Sigmoid colon (tissue), 6 donors: ENCODE measurements at regions not wholly inside any gene's neighbourhood (a gene's known extent, or its start where the extent isn't known, plus 50 kb on each side); places are given as distances from the start of the nearest gene placed in this dataset.
"Not testable (repeated sequence)": the region's sequence is repeated elsewhere in the genome, so short reads cannot be mapped to it uniquely, and the experiment has no call there.

Experiments used
- DNase-seq: peaks from one replicate; pipeline ENCODE4 v3.0.0-alpha.2; 2019
- H3K27ac ChIP-seq, 4 donors: fragments of 200-600 bp; sonication (generic); one replicate each; pipeline ENCODE4 v1.5.1; 2016 to 2019; ENCODE audit warnings: mild to moderate bottlenecking in 1 of 4
- H3K27me3 ChIP-seq, 3 donors: fragments of 200-600 bp; sonication (generic); one replicate each; pipeline ENCODE4 v1.5.1; 2019; ENCODE audit warnings: mild to moderate bottlenecking in 1 of 3
- H3K36me3 ChIP-seq, 4 donors: fragments of 200-600 bp; sonication (generic); one replicate each; pipeline ENCODE4 v1.5.1; 2016 to 2019
- H3K4me1 ChIP-seq, 4 donors: fragments of 200-600 bp; sonication (generic); one replicate each; pipeline ENCODE4 v1.5.1; 2017 to 2019
- H3K4me3 ChIP-seq, 4 donors: fragments of 200-600 bp; sonication (generic); one replicate each; pipeline ENCODE4 v1.5.1; 2017 to 2019; ENCODE audit warnings: mild to moderate bottlenecking in 2 of 4, moderate library complexity in 1 of 4
- H3K9me3 ChIP-seq, 4 donors: fragments of 200-600 bp in 3 of 4; sonication (generic) in 3 of 4; one replicate each; pipeline versions ENCODE4 v1.5.1 to v1.6.1; 2013 to 2019
- CTCF ChIP-seq, 4 experiments: fragments of 450-650 bp in 3 of 4; fragments of 200-600 bp in 1 of 4; IDR thresholded peaks; one replicate each; pipeline ENCODE4 v1.5.1; 2016 to 2019; ENCODE audit warnings: antibody characterized with exemption in 4 of 4, mild to moderate bottlenecking in 3 of 4, moderate library complexity in 2 of 4
- EP300 ChIP-seq, 4 donors: sonication (generic); formaldehyde crosslinking; IDR thresholded peaks; one replicate each; pipeline ENCODE4 v1.6.1; 2017; ENCODE audit warnings: antibody characterized with exemption in 4 of 4
- POLR2A ChIP-seq, 2 donors: fragments of 450-650 bp; IDR thresholded peaks; one replicate each; pipeline ENCODE4 v1.6.1; 2016; ENCODE audit warnings: antibody characterized with exemption in 2 of 2, mild to moderate bottlenecking in 2 of 2, moderate library complexity in 2 of 2
- POLR2AphosphoS5 ChIP-seq, 4 donors: sonication (generic); formaldehyde crosslinking; IDR thresholded peaks; one replicate each; pipeline ENCODE4 v1.6.1; 2017; ENCODE audit warnings: antibody characterized with exemption in 4 of 4
- WGBS, 2 donors: extraction: QIAGEN DNeasy Blood & Tissue Kit; methylation state at CpG; one replicate each; pipeline ENCODE4 v1.1.7; 2013; 5-methylcytosine and 5-hydroxymethylcytosine counted together
- intact Hi-C: fragments of 100-400 bp; cut with DNase I; formaldehyde crosslinking; loops from one replicate; pipeline ENCODE4 v1.15.1; 2023
- donor health status: healthy with polysubstance abuse.
- donor health status: healthy.

DNA sequence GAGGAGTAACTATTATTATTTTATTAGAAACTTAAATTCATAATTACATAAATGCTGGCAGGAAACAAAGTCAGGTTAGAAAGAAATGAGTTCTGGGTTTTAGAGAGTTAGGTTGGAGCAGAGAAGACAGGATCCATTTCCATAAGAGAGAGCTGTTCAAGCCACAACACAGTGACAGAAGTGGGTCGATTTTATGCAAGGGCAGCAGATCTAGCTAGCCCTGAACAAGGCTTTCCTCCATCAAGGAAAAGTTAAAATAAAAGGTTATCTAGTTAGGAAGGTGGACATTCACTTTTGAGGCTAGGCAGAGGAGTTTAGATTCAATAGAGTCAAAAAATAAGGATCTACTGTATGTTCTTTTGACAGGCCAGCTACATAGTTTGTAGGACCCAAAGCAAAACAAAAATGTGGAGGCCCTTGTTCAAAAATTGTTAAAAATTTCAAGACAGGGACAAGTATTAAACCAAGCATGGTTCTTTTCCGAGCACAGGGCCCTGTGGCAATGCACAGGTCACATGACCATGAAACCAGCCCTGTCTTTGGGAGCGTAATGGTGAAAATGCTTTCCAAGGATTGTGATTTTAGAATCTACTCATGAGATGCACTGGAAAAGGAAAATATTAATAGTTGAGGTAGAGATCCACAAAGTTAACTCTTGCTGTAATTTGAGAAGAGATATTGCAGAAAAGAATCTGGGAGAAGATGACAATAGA lies 91.2 kb upstream of the CREB1 start:
- no peak for DNase-seq
- TF ChIP-seq POLR2A (IDR thresholded peaks at IDR 0.05) = no peak
- no peak for TF ChIP-seq EP300 (IDR thresholded peaks at IDR 0.05)
- TF ChIP-seq POLR2AphosphoS5 (IDR thresholded peaks at IDR 0.05) = no peak
- no peak for TF ChIP-seq CTCF (IDR thresholded peaks at IDR 0.05)
- WGBS, 2 donors = 87 to 88% methylated on average over 3 of the region's 3 CpGs
- H3K4me1 ChIP-seq = no peaks in the 10 kb centered on the region
- H3K36me3 ChIP-seq = no peaks in the 10 kb centered on the region
- intact Hi-C loops = no loop called here
- no peak overlapping the region for H3K4me3 ChIP-seq
- no peaks in the 10 kb centered on the region for H3K9me3 ChIP-seq
- no peak overlapping the region for H3K27ac ChIP-seq
- no peaks in the 10 kb centered on the region for H3K27me3 ChIP-seq

- H3K4me1 ChIP-seq, H3K36me3 ChIP-seq, H3K4me3 ChIP-seq, H3K27ac ChIP-seq, DNase-seq, H3K9me3 ChIP-seq, intact Hi-C loops, H3K27me3 ChIP-seq: not testable (repeated sequence)
Measured at GRCh38 chr2:207439881-207440280, 89.9 kb upstream of the CREB1 start.

GRCh38 chr2:207444756-207445155 lies 85.0 kb upstream of the CREB1 start:
- no peak for DNase-seq
- H3K36me3 ChIP-seq = no peaks in the 10 kb centered on the region
- intact Hi-C loops = no loop called here
- H3K27me3 ChIP-seq = no peaks in the 10 kb centered on the region
- TF ChIP-seq EP300 (IDR thresholded peaks at IDR 0.05) (no peak), POLR2AphosphoS5 (IDR thresholded peaks at IDR 0.05) (no peak), CTCF (IDR thresholded peaks at IDR 0.05) (no peak), POLR2A (IDR thresholded peaks at IDR 0.05) (no peak)
- H3K9me3 ChIP-seq = no peaks in the 10 kb centered on the region
- no peak overlapping the region for H3K27ac ChIP-seq
- H3K4me3 ChIP-seq = no peak overlapping the region
- no peaks in the 10 kb centered on the region for H3K4me1 ChIP-seq
- 71 to 81% methylated on average over 4 of the region's 4 CpGs for WGBS, 2 donors

DNA sequence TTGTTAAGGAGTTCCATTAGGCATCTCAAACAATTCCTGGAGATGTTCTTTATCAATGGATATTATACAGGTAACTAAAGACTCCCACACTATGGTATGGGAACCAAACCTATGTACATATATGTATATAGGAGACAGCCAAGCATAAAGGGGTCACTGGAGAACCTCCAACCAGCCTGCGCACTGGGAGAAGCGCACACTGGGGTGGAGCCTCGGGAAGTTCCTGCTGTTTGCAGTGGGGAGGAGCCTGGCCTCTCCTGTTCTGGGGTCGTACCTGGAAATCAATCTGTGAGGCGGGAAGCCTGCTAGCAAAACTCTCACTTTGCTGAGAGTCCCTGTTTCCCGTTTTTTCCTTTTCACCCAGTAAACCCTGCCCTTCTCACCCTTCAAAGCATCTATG lies 83.1 kb upstream of the CREB1 start:
- Histone ChIP-seq H3K36me3 (no peaks in the 10 kb centered on the region), H3K4me3 (no peak overlapping the region), H3K27ac (no peak overlapping the region), H3K4me1 (no peaks in the 10 kb centered on the region), H3K27me3 (no peaks in the 10 kb centered on the region), H3K9me3 (no peaks in the 10 kb centered on the region)
- TF ChIP-seq POLR2AphosphoS5 (IDR thresholded peaks at IDR 0.05) (no peak), POLR2A (IDR thresholded peaks at IDR 0.05) (no peak), CTCF (IDR thresholded peaks at IDR 0.05) (no peak), EP300 (IDR thresholded peaks at IDR 0.05) (no peak)
- no peak for DNase-seq
- intact Hi-C loops = no loop called here
- WGBS, 2 donors = 64 to 76% methylated on average over 6 of the region's 6 CpGs

- Histone ChIP-seq H3K4me3 (no peak overlapping the region), H3K27ac (no peak overlapping the region), H3K9me3 (no peaks in the 10 kb centered on the region), H3K27me3 (no peaks in the 10 kb centered on the region), H3K36me3 (no peaks in the 10 kb centered on the region), H3K4me1 (no peaks in the 10 kb centered on the region)
- intact Hi-C loops = no loop called here
- WGBS, 2 donors = 21 to 61% methylated on average over 1 of the region's 1 CpG
- DNase-seq = no peak
- no peak for TF ChIP-seq POLR2A (IDR thresholded peaks at IDR 0.05)
- no peak for TF ChIP-seq EP300 (IDR thresholded peaks at IDR 0.05)
- no peak for TF ChIP-seq POLR2AphosphoS5 (IDR thresholded peaks at IDR 0.05)
- TF ChIP-seq CTCF (IDR thresholded peaks at IDR 0.05) = no peak
Measured at GRCh38 chr2:207448006-207448405, 81.8 kb upstream of the CREB1 start.
